Adrenal gland (tissue), 9 donors: ENCODE measurements at regions not wholly inside any gene's neighbourhood (a gene's known extent, or its start where the extent isn't known, plus 50 kb on each side); places are given as distances from the start of the nearest gene placed in this dataset.

Source experiments
- DNase-seq, 7 donors: peaks; one replicate each; pipeline ENCODE4 v3.0.0-alpha.2; 2019 to 2020
- H3K27ac ChIP-seq, 5 donors: fragments of 200-600 bp; sonication (generic) in 4 of 5; 1 replicate in 3 of 5; 2 replicates in 2 of 5; pipeline versions ENCODE4 v1.5.1 to v1.8.0; 2016 to 2020; ENCODE audit warnings: mild to moderate bottlenecking in 1 of 5
- H3K27me3 ChIP-seq: fragments of 200-600 bp; 2 replicates; pipeline ENCODE4 v1.8.0; 2021
- H3K36me3 ChIP-seq, 2 donors: fragments of 200-600 bp; replicated peaks in 1 of 2; 1 replicate in 1 of 2; 2 replicates in 1 of 2; pipeline versions ENCODE4 v1.5.1 to v1.8.0; 2018 to 2022
- H3K4me1 ChIP-seq, 2 donors: fragments of 200-600 bp; replicated peaks in 1 of 2; 1 replicate in 1 of 2; 2 replicates in 1 of 2; pipeline versions ENCODE4 v1.5.1 to v1.8.0; 2018 to 2021
- H3K4me3 ChIP-seq, 4 donors: fragments of 200-600 bp; sonication (generic) in 3 of 4; one replicate each; pipeline ENCODE4 v1.5.1; 2016 to 2018
- H3K9me3 ChIP-seq, 3 donors: fragments of 200-600 bp; sonication (generic) in 1 of 3; replicated peaks in 1 of 3; 1 replicate in 2 of 3; 2 replicates in 1 of 3; pipeline versions ENCODE4 v1.5.1 to v1.8.0; 2016 to 2021
- POLR2A ChIP-seq, 2 donors: fragments of 450-650 bp; IDR thresholded peaks; one replicate each; pipeline ENCODE4 v1.6.1; 2017; ENCODE audit warnings: antibody characterized with exemption in 2 of 2, mild to moderate bottlenecking in 2 of 2, moderate library complexity in 1 of 2
- WGBS, 4 donors: extraction: QIAGEN DNeasy Blood & Tissue Kit in 2 of 4; methylation state at CpG; one replicate each; pipeline versions ENCODE4 v1.1.5 to v1.1.7; 2013 to 2017; 5-methylcytosine and 5-hydroxymethylcytosine counted together
- intact Hi-C, 2 donors: fragments of 100-400 bp; cut with DNase I; formaldehyde crosslinking; loops; one replicate each; pipeline versions ENCODE4 v1.14.1 to v1.15.0; 2022 to 2023
- TF ChIP-seq, protein P1 (sequence below), 6 experiments: fragments of 450-650 bp in 4 of 6; fragments of 200-600 bp in 2 of 6; sonication (generic) in 1 of 6; IDR thresholded peaks; 1 replicate in 5 of 6; 2 replicates in 1 of 6; pipeline versions ENCODE4 v1.5.1 to v1.8.0; 2016 to 2021; ENCODE audit warnings: antibody characterized with exemption in 6 of 6, mild to moderate bottlenecking in 2 of 6, moderate library complexity in 1 of 6
- donor health status: healthy with polysubstance abuse.
- donor health status: Bipolar disorder and iron deficiency.
- donor health status: DM: yes; HTN: yes; CAD: no.
- donor health status: DM: no; HTN: no; CAD: no.
- donor health status: DM: no; HTN: no; CAD: no.

DNA sequence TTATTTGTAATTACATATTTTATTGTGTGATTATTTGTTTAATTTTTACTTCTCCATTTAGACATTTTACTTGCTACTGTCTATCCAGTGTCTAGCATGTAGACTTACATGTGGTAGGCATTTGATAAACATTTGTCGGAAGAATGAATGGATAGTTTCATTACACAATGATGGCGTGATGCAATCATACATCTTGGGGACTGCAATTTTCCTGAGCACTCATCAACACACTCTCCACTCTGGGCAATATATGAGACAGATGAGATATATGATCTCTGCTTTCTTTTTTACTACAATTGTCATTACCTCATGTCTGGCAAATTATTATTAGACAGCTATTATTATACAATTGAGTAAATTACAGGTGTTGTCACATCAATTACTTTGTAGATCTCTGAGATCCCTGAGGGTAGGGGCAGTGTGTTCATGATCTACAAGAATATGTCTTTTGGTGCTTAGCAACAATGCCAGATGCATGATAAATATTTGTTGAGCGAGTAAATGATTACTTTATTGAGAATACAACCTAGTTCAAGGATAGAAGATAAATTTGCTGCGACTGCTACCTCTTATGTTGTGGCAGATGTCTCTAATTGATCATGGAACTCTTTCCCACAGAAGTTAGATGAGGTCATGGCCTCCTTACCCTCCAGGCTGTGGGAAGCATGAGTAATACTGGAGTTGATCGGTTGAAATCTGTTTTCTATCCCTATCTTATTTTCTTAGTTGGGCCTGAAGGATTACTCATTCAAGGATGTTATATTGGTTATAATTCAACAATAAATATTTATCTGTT, 416.0 kb downstream of the LRIG3 start:
- H3K36me3 ChIP-seq = no peaks in the 10 kb centered on the region
- intact Hi-C loops = no loop called here
- H3K27me3 ChIP-seq = no peaks in the 10 kb centered on the region
- H3K9me3 ChIP-seq = no peaks in the 10 kb centered on the region
- WGBS, 4 donors = 60 to 67% (median 62%) methylated on average over 5 of the region's 5 CpGs
- TF ChIP-seq POLR2A (IDR thresholded peaks at IDR 0.05) = no peak
- TF ChIP-seq, protein P1, sequence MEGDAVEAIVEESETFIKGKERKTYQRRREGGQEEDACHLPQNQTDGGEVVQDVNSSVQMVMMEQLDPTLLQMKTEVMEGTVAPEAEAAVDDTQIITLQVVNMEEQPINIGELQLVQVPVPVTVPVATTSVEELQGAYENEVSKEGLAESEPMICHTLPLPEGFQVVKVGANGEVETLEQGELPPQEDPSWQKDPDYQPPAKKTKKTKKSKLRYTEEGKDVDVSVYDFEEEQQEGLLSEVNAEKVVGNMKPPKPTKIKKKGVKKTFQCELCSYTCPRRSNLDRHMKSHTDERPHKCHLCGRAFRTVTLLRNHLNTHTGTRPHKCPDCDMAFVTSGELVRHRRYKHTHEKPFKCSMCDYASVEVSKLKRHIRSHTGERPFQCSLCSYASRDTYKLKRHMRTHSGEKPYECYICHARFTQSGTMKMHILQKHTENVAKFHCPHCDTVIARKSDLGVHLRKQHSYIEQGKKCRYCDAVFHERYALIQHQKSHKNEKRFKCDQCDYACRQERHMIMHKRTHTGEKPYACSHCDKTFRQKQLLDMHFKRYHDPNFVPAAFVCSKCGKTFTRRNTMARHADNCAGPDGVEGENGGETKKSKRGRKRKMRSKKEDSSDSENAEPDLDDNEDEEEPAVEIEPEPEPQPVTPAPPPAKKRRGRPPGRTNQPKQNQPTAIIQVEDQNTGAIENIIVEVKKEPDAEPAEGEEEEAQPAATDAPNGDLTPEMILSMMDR (IDR thresholded peaks at IDR 0.05) = no peak
- DNase-seq = peak in 2 of 7 donors; percentile 2 to 16
- no peak overlapping the region for H3K27ac ChIP-seq
- H3K4me1 ChIP-seq = peaks cover 0 to 4% of the 10 kb centered on the region in 2 donors
- no peak overlapping the region for H3K4me3 ChIP-seq

DNA sequence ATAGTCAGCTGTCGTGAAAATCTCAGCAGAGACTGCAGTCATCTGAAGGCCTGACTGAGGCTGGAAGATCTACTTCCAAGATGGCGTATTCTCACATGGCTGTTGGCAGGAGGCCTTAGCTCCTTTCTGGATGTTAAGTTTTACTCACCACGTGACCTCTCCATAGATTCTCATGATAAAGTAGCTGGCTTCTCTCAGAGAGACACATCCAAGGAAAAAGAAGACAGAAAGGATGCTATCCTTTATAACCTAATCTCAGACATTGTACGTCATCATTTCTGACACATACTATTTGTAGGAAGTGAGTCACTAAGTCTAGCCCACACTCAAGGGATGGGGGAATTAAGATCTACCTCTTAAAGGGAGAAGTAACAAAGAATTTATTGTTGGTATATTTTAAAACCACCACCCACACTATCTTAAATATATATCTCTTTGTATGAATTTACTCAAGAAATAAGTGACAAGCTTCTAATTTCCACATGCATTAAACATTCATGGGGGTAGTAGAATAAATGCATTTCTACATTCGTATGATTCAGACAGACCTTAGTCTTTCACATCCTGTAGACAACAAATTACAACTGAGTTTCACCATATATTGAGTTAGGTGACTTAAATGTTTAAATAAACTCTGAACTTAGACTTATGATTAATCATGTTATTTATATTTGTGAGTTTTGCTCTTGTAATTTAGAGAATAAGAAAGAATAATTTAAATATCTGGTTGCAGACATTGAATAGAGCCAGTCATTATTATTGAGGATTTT, 411.0 kb downstream of the LRIG3 start:
- intact Hi-C loops = no loop called here
- Histone ChIP-seq H3K27ac (no peak overlapping the region), H3K27me3 (no peaks in the 10 kb centered on the region), H3K36me3 (no peaks in the 10 kb centered on the region), H3K9me3 (no peaks in the 10 kb centered on the region), H3K4me3 (no peak overlapping the region), H3K4me1 (peaks cover 0 to 4% of the 10 kb centered on the region in 2 donors)
- WGBS, 4 donors = 65 to 82% (median 78%) methylated on average over 5 of the region's 5 CpGs
- no peak for DNase-seq
- TF ChIP-seq, protein P1 (IDR thresholded peaks at IDR 0.05) = no peak
- no peak for TF ChIP-seq POLR2A (IDR thresholded peaks at IDR 0.05)

DNA sequence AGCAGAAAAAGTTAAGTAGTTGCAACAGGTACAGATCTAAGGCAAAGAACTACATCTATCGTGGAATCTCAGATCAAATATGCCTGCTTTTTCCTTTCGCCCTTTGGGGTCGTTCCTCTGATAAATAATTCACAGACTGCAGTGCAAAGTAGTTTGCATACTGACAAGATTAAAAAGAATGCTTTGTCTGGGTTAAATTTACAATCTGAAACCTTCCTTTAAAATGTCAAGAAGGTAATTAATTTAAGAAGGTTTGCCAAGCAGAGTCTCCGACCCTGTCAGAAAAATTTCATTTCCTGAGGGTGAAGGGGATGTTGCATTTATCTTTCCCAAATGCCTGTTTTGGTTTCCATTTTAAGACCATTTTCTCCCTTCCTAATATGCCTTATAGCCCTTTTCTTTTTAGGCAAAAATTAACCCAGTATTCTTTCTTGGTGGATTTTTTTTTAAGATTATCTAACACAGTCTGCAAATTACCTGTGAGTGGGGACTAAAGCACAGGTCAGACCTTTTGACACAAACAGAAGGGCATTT, 406.9 kb downstream of the LRIG3 start:
- intact Hi-C loops = no loop called here
- TF ChIP-seq, protein P1 (IDR thresholded peaks at IDR 0.05) = no peak
- TF ChIP-seq POLR2A (IDR thresholded peaks at IDR 0.05) = no peak
- WGBS, 4 donors = 42 to 58% (median 47%) methylated on average over 4 of the region's 4 CpGs

DNA sequence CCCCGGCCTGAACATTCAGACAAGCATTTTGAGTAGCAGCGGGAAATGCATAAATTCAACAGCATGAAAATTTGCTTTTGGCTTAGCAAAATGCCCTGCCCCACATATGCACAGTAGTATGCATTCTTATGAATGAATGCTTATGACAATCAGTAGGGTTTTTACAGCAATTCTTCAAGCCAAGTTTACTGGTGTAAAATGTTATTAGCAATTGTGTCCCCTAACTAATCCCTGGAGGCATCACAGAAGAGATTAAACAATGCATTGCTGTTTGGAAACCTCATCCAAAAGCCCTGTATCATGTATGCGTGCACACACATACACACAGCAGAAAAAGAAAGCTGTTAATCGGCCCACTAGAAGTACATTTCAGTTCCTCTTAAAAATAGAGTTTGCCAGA, 406.5 kb downstream of the LRIG3 start:
- TF ChIP-seq POLR2A (IDR thresholded peaks at IDR 0.05) = no peak
- TF ChIP-seq, protein P1 (IDR thresholded peaks at IDR 0.05) = no peak
- H3K36me3 ChIP-seq = no peaks in the 10 kb centered on the region
- DNase-seq = no peak
- intact Hi-C loops = no loop called here
- no peaks in the 10 kb centered on the region for H3K4me1 ChIP-seq
- no peaks in the 10 kb centered on the region for H3K27me3 ChIP-seq
- no peak overlapping the region for H3K4me3 ChIP-seq
- H3K27ac ChIP-seq = no peak overlapping the region
- 72 to 80% (median 75%) methylated on average over 4 of the region's 4 CpGs for WGBS, 4 donors
- H3K9me3 ChIP-seq = peaks cover 0 to 7% (median 0%) of the 10 kb centered on the region in 3 donors

More for the DNA sequence above, 406.9 kb downstream of the LRIG3 start:
- no peaks in the 10 kb centered on the region for H3K27me3 ChIP-seq
- no peak for DNase-seq
- no peak overlapping the region for H3K27ac ChIP-seq
- no peak overlapping the region for H3K4me3 ChIP-seq
- H3K36me3 ChIP-seq = no peaks in the 10 kb centered on the region
- H3K4me1 ChIP-seq = no peaks in the 10 kb centered on the region
- peaks cover 0 to 7% (median 0%) of the 10 kb centered on the region in 3 donors for H3K9me3 ChIP-seq
